ENCODE measurements at regions not wholly inside any gene's neighbourhood (a gene's known extent, or its start where the extent isn't known, plus 50 kb on each side); places are given as distances from the start of the nearest gene placed in this dataset.

GRCh38 chr6:9507136-9507895, 907.6 kb downstream of the TFAP2A start:
- no peak for DNase-seq

GRCh38 chr6:9504191-9504590, 910.7 kb downstream of the TFAP2A start:
- DNase-seq = no peak

DNA sequence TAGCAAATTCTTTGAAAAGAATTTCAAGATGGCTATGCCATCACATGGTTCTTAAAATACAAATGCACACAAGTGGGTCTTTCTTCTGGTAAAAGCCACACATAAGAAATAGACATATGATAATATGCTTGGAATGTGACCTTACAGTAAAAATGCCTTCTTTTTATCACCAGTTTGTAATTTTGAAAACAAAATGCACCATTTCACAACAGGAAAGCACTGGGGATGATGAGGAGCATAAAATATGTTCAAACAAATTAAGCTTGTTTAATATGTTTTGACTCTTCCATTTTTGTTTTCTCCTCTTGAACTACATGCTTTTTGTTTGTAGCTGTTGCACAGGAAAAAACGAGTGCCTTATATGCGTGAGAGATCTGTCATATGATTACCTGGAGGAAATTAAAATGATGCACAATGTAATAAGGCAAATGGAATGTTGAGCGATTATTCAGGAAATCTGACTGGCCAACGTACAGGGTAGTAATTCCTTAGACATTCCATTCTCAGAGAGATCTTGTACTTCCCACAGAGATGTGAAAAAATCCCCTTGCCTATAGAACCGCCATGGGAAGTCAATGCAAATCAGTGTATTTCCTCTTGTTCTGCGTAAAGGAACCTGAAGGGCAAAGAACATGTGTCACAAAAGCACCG, 911.6 kb downstream of the TFAP2A start:
- no peak for DNase-seq

DNA sequence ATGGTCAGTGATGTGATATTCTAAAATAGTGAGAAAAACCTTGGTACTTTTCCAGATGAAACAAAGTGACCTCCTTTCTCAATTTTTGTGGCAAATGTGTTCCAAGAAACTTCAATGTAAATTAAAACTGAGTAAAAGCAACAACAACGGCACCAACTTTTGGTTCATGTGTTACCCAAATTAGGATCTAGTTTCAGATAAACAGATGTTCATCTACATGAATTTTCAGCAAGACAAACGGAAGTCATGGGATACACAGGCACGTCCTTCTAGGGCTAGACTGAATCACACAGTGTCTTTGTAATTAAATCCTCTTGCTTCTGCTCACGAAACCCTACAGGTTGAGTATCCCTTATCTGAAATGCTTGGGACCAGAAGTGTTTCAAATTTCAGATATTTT, 915.2 kb downstream of the TFAP2A start:
- DNase-seq = no peak

- DNase-seq = no peak
Measured at GRCh38 chr6:9496837-9497236, 918.0 kb downstream of the TFAP2A start.

- no peak for DNase-seq
Measured at GRCh38 chr6:9494864-9495263, 920.0 kb downstream of the TFAP2A start.

DNA sequence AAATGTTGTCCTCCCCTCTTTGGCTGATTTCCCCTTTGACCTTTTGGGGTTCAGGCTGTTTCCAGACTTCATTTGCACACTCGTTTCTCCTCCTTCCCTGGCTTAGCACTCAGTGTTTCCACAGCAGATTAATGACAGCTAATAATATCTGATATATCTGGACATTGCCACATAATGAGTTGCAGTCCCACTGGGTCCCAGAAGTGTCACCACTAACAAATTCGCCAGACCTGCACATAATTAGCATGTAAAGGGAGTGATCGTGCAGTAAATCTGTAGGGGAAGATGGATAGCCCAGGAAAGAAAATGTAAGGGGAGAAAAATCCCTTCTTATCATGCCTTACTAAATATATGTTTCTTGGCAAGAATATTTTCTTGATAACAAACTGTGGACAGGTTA, 922.1 kb downstream of the TFAP2A start:
- DNase-seq = no peak

DNA sequence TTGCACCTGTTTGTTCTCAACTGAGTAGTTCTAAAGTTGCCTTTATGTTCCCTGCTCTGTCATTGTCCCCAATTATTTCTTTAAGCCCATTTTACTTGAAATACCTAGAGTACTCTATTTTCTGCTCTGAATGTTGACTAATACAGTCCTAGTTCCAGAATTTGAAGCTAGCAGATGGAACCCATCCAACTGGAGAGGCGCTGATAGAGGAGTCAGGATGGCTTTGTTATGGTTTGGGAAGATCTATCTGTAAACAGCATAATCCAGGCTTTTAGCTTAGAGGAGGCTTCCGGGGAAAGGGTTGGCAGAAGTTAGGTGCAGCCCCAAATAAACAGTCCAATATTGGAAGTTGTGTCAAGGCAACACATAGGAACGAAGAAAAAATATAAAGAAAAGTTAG, 927.7 kb downstream of the TFAP2A start:
- DNase-seq = no peak

DNA sequence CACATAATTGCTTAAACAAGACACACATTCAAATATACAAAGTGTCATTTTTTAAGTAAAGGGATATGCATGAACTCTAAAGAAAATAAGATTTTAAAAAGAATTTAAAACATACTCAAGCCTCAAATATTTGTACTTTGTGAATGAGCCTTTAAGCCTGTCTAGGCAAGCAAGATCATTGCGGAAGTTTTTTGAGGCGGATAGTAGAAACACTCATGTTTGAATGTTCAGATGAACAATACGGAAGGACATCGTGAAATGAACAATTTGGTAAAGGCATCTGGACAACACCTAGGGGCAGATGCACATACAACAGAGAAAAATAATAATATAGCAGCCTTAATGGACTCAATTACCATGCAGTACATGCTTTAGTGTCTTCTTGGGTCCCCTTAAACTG, 928.9 kb downstream of the TFAP2A start:
- DNase-seq = no peak

- DNase-seq = no peak
Measured at GRCh38 chr6:9484686-9485085, 930.2 kb downstream of the TFAP2A start.

DNA sequence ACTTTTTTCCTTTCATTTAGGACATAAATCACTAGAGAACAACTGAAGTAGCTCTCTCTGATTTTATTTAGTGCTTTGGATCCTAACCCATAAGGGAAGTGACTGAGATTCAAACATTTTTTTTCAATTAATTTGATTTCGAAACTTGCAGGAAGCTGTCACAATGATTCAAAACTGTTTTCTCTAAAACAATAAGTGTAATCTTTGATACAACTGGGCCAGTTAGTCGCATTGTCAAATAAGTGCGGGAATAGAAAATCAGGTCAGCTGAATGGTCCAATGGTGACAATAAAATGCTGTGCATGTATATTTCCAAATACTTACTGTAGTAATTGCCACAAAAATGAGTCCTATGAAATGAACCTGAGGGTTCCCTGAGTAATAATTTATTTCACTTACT, 930.8 kb downstream of the TFAP2A start:
- DNase-seq = no peak

- no peak for DNase-seq
Measured at GRCh38 chr6:9482030-9482738, 932.7 kb downstream of the TFAP2A start.

GRCh38 chr6:9481292-9482029, 933.4 kb downstream of the TFAP2A start:
- no peak for DNase-seq

GRCh38 chr6:9468277-9468676, 946.6 kb downstream of the TFAP2A start:
- DNase-seq = no peak

GRCh38 chr6:9467741-9468140, 947.1 kb downstream of the TFAP2A start:
- no peak for DNase-seq

DNA sequence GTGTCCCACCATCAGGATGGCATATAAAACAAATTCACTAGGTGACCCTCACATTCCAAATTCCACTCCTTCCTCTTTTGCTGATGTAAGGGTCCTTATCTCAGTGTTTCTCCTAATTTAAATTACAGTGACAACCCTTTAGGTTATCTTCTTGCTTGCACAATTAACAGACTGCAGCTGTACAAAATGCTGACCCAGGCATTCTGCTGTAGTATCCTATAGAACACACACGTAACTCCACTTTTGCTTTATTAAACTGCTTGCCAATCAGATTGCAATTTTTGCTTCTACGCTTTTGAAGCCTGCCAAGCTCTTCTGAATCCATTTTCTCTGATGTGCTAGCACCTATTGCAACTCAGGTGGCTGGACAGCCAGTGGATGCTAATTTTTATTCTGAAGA, 950.3 kb downstream of the TFAP2A start:
- DNase-seq = no peak

DNA sequence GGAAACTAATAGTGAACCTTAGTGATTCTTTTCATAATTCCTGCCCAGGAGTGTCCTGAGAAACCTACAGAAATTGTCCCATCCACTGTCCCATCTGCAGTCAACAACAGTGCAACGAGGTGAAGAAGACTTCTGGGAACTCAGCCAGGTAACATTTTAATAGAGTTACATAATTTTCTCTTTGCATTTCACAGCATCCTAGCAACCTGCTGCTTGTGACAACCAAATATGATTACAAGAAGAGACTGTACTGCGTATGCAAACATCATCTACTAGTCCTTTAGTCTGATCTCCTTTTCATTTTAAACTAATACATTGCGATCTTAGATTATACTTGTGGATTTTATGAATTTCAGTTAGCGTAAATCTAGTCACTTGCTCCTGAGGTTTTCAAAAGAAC, 951.6 kb downstream of the TFAP2A start:
- DNase-seq = no peak

DNA sequence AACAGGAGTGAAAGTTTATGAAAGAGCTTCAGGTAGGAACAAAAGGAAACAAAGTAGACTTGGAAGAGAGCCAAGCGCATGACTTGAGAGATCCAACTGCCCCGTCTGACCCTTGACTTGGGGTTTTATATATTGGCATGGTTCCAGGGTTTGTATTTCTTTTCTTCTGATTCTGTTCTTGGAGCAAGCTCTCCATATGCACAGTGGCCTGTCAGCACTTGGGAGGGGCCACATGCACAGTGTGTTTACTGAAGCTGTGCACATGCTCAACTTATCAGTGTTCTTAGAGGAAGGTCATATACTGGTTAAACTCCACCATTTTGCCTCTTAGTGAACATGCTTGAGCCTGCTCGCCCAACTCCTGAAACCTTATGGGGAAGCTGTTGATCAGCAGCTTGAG, 953.7 kb downstream of the TFAP2A start:
- DNase-seq = no peak

- DNase-seq = no peak
Measured at GRCh38 chr6:9458424-9458823, 956.5 kb downstream of the TFAP2A start.

- DNase-seq = no peak
Measured at GRCh38 chr6:9455864-9456658, 958.8 kb downstream of the TFAP2A start.

GRCh38 chr6:9439621-9440330, 975.1 kb downstream of the TFAP2A start:
- no peak for DNase-seq

GRCh38 chr6:9437836-9438235, 977.0 kb downstream of the TFAP2A start:
- no peak for DNase-seq
